Nephron (organoid): ENCODE measurements at regions not wholly inside any gene's neighbourhood (a gene's known extent, or its start where the extent isn't known, plus 50 kb on each side); places are given as distances from the start of the nearest gene placed in this dataset.

ENCODE experiments used
- H3K27ac Mint-ChIP-seq, 3 experiments: 2 replicates each; pipeline ENCODE4 v1.8.0; 2020; ENCODE audit warnings: mixed read lengths in 3 of 3, mild to moderate bottlenecking in 2 of 3, moderate library complexity in 1 of 3
- H3K27me3 Mint-ChIP-seq: 2 replicates; pipeline ENCODE4 v1.8.0; 2021; ENCODE audit warnings: low read depth, mild to moderate bottlenecking, moderate library complexity, mixed read lengths
- H3K36me3 Mint-ChIP-seq: 2 replicates; pipeline ENCODE4 v1.8.0; 2020; ENCODE audit warnings: low read depth, mixed read lengths
- H3K4me1 Mint-ChIP-seq: 2 replicates; pipeline ENCODE4 v1.8.0; 2020; ENCODE audit warnings: mixed read lengths
- H3K4me3 Mint-ChIP-seq, 3 experiments: 2 replicates each; pipeline ENCODE4 v1.8.0; 2020; ENCODE audit warnings: mild to moderate bottlenecking in 3 of 3, mixed read lengths in 3 of 3, moderate library complexity in 2 of 3
- H3K9me3 Mint-ChIP-seq: 2 replicates; pipeline ENCODE4 v1.8.0; 2020; ENCODE audit warnings: mixed read lengths
- TF ChIP-seq, protein P1 (sequence below), 3 experiments: fragments of 200-600 bp; sonication (generic); IDR thresholded peaks; one replicate each; pipeline ENCODE4 v1.5.0; 2021; ENCODE audit warnings: antibody characterized with exemption in 3 of 3; ENCODE audit not compliant: unreplicated experiment in 3 of 3

DNA sequence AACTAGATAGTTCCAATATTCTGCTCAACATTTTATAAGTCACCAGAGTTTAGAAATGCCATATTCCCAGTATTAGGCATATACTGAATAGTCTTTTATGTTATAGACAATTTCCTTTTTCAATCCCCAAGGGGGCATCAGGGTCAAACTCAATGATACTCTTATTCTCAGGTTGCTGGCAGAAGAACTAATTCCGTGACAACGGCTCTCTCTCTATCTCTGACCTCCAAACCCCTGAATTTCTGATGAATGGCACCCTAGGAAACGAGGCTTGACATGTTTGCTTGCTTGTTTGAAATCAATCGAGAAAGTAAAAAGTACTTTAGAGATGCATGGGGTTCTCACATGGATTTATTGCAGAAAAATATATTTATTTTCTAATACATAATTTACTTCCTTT, 160.1 kb downstream of the CASP12 start:
- H3K27ac Mint-ChIP-seq = no peak overlapping the region
- no peak overlapping the region for H3K4me3 Mint-ChIP-seq
- H3K9me3 Mint-ChIP-seq = peaks cover 7% of the 10 kb centered on the region
- TF ChIP-seq, protein P1, sequence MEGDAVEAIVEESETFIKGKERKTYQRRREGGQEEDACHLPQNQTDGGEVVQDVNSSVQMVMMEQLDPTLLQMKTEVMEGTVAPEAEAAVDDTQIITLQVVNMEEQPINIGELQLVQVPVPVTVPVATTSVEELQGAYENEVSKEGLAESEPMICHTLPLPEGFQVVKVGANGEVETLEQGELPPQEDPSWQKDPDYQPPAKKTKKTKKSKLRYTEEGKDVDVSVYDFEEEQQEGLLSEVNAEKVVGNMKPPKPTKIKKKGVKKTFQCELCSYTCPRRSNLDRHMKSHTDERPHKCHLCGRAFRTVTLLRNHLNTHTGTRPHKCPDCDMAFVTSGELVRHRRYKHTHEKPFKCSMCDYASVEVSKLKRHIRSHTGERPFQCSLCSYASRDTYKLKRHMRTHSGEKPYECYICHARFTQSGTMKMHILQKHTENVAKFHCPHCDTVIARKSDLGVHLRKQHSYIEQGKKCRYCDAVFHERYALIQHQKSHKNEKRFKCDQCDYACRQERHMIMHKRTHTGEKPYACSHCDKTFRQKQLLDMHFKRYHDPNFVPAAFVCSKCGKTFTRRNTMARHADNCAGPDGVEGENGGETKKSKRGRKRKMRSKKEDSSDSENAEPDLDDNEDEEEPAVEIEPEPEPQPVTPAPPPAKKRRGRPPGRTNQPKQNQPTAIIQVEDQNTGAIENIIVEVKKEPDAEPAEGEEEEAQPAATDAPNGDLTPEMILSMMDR (IDR thresholded peaks at IDR 0.05; ENCODE audit: unreplicated experiment in 3 of 3) = no peak
- no peaks in the 10 kb centered on the region for H3K36me3 Mint-ChIP-seq
- H3K27me3 Mint-ChIP-seq = no peaks in the 10 kb centered on the region
- no peaks in the 10 kb centered on the region for H3K4me1 Mint-ChIP-seq

DNA sequence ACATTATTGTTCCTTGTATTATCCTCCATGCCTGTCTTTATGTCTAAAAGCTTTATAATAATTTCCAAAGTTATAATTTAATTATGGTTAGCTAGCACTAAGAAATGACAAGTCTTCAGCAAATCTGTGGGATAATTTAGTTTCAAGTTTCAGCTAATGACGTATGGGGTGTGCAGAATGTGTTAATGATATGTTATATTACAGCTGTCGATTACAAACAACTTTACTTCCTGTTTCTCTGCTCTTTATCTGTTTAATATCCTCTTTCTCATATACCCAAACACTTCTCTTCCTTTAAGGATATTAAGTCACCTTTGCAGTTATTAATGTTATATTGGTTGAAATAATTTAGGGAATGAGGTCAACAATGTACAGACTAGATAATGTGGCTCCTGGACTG, 161.8 kb downstream of the CASP12 start:
- Mint-ChIP-seq H3K4me1 (no peaks in the 10 kb centered on the region), H3K27me3 (no peaks in the 10 kb centered on the region), H3K27ac (no peak overlapping the region), H3K9me3 (peaks cover 7% of the 10 kb centered on the region), H3K4me3 (no peak overlapping the region), H3K36me3 (no peaks in the 10 kb centered on the region)
- TF ChIP-seq, protein P1 (IDR thresholded peaks at IDR 0.05; ENCODE audit: unreplicated experiment in 3 of 3) = no peak

DNA sequence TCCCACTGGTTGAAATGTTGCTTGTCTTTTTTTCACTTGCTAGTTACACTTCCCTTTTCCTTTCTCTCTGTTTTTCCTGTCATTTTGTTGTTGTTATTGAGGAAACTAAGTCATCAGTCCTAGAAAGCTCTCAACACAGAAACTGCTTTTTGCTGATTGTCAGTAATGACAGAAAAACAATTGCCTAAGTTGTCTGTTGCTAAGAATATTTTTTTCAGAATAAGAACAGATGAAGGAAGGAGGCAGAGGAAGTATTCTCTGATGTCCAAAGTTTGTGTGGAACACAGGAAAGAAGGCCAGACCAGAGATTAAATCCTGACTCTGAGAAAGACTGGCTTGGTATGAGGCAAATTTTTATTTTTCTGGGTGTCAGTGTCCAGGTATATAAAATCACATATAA, 163.3 kb downstream of the CASP12 start:
- Mint-ChIP-seq H3K9me3 (peaks cover 4% of the 10 kb centered on the region), H3K36me3 (no peaks in the 10 kb centered on the region), H3K4me3 (no peak overlapping the region), H3K4me1 (no peaks in the 10 kb centered on the region), H3K27me3 (no peaks in the 10 kb centered on the region), H3K27ac (no peak overlapping the region)
- TF ChIP-seq, protein P1 (IDR thresholded peaks at IDR 0.05; ENCODE audit: unreplicated experiment in 3 of 3) = no peak

DNA sequence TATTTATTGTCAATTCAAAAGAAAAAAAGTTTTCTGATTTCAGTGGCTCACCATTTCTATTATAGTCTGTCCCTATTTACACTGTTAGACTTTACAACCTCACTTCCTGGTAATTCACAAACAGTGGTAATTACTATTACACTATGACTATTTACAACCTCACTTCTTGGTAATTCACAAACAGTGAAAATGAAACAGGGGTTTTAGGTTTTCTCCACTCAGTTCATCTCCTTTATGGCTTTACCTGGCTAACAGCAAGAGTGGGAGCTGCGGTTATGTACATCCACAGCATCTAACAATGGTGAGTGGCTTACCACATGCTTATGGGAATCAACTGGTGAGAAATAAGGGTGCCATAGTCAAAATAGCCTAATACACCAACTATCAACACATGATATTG, 166.4 kb downstream of the CASP12 start:
- H3K4me3 Mint-ChIP-seq = no peak overlapping the region
- H3K9me3 Mint-ChIP-seq = no peaks in the 10 kb centered on the region
- H3K36me3 Mint-ChIP-seq = no peaks in the 10 kb centered on the region
- TF ChIP-seq, protein P1 (IDR thresholded peaks at IDR 0.05; ENCODE audit: unreplicated experiment in 3 of 3) = no peak
- no peak overlapping the region for H3K27ac Mint-ChIP-seq
- no peaks in the 10 kb centered on the region for H3K27me3 Mint-ChIP-seq
- H3K4me1 Mint-ChIP-seq = no peaks in the 10 kb centered on the region

DNA sequence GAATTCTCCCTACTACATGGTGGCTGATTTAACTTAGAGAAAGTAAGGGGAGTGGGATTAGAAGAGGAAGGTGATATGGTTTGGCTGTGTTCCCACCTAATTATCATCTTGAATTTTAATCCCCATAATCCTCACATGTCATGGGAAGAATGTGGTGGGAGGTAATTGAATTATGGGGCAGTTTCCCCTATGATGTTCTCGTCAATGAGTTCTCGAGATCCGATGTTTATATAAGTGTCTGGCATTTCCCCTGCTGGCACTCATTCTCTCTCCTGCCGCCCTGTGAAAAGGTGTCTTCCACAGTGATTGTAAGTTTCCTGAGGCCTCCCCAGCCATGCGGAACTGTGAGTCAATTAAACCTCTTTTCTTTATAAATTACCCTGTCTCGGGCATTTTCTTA, 169.3 kb downstream of the CASP12 start:
- TF ChIP-seq, protein P1 (IDR thresholded peaks at IDR 0.05; ENCODE audit: unreplicated experiment in 3 of 3) = no peak
- H3K27ac Mint-ChIP-seq = no peak overlapping the region
- no peaks in the 10 kb centered on the region for H3K27me3 Mint-ChIP-seq
- no peak overlapping the region for H3K4me3 Mint-ChIP-seq
- H3K4me1 Mint-ChIP-seq = no peaks in the 10 kb centered on the region
- no peaks in the 10 kb centered on the region for H3K9me3 Mint-ChIP-seq
- H3K36me3 Mint-ChIP-seq = no peaks in the 10 kb centered on the region

DNA sequence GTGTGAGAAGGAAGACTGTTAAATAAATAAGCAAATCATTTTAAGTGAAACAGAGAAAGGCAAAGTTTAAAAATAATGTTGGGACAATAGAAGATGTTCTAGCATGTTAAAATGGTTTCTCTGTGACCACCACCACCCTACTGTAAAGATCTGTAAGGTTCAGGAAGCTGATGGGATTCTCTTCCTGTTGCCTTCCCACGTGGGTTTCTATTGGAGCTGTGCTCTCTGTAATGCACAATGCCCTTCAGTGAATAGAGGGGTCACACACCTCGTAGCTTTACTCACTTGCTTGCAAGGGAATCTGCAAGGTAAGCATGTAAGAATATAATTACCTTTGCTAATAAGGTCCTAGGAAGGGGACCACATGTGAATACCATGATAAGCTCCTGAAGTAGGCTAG, 170.5 kb downstream of the CASP12 start:
- TF ChIP-seq, protein P1 (IDR thresholded peaks at IDR 0.05; ENCODE audit: unreplicated experiment in 3 of 3) = no peak
- H3K27ac Mint-ChIP-seq = no peak overlapping the region
- peaks cover 8% of the 10 kb centered on the region for H3K9me3 Mint-ChIP-seq
- no peak overlapping the region for H3K4me3 Mint-ChIP-seq
- H3K4me1 Mint-ChIP-seq = no peaks in the 10 kb centered on the region
- H3K27me3 Mint-ChIP-seq = no peaks in the 10 kb centered on the region
- H3K36me3 Mint-ChIP-seq = no peaks in the 10 kb centered on the region
